GM21723 (cell line): ENCODE measurements at regions not wholly inside any gene's neighbourhood (a gene's known extent, or its start where the extent isn't known, plus 50 kb on each side); places are given as distances from the start of the nearest gene placed in this dataset.
"Not testable (repeated sequence)": the region's sequence is repeated elsewhere in the genome, so short reads cannot be mapped to it uniquely, and the experiment has no call there.

Experiments
- ATAC-seq: cut with Tn5 transposase; IDR thresholded peaks from one replicate; pipeline ENCODE4 v1.9.1; 2021; ENCODE audit warnings: mild to moderate bottlenecking, moderate library complexity; ENCODE audit not compliant: unreplicated experiment

DNA sequence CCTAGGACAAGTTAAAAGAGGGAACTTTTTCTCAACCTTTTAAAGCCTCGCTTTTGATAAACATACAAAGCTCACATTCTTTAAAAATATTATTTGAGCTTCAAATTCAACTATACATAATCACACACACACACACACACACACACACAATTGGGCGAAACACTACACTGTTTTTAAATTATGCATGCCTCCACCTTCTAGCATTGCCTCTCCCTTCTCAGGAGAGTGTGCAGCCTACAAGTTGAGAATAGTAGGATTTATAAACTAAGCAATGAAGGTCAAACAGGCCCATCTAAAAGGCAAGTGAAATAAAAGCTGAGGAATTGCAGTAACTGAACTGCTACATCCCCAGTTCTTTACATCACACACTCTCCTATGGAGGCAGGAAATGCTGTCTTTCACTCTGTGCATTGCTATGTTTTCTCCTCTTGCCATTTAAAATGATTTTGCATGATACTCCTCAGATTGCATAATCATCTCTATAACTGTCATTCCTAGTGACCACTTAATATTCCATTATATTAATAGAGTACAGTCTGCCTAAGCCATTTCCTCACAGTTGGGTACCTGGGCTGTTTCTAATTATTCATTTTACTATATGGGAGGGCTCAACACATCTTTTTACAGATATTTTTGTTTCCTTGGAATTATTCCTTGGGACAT lies 92.5 kb upstream of the KCNE2 start:
- no peak for ATAC-seq

DNA sequence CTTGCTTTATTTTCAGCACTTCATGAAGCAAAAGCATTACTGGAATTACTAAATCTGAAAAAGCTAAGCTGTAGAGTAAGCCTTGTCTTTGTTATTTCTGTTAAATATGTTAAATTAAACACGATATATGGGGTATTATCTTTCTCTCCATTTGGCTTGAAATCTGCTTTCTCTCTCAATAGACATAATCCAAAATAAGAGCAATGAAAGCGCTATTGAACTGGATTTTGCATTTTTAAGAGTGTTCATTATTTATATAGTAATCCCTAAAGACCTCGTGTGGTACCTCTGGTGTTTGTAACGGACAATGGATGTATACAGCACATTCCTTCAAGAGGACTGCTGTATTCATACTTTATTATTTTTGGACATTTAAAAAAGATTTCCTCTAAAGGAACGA lies 91.5 kb upstream of the KCNE2 start:
- ATAC-seq = no peak

DNA sequence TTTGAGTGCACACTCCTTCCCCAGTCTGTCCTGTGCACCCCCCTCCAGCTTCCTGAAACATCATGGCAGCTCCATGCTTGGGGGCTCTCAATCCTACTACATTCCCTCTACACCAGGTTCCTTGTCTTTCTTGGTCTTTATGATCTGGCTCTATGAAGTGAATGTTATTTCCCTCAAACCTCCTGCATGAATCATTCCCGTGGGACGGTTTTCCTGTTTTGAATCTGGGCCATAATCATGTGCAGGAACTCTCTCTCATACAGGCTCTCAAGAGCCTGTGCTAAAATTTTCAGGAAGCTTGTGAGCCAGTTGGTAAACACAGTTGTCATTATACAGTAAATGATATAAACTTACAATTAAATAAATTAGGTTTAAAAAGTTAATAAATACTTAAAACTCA lies 89.8 kb upstream of the KCNE2 start:
- ATAC-seq = no peak

DNA sequence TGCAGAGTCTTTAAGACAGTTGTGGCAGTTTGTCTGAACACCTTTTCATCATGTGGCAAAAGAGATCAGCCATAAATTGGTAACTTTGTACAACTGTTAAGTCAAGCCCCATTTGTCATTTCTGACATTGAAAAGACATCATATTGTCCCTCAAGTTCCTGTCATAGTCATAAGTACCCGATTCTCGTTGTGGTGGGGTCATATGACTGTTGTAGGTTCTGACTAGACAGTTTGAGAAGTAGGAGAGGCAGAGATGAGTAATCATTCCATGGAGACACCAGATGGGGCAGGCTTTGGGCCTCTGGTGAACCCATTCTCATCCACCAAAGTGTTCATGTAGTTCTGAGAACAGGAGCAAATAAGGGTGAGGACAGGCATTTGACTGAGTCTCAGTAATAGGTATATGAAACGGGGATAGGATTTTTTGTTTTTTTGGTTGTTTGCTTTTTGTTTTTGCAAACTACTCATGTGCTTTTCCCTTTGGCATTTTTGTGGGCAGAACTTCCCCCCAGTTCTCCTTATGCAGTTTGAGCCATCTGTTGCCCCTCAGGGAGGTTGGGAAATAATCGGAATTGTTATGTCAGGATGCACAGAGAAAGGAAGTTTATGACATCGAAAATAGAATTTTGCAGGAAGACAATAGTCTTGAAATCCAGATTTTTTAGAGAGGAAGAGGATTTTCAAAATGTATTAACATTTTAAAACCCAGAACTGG lies 86.9 kb upstream of the KCNE2 start:
- peak; percentile 71 for ATAC-seq

DNA sequence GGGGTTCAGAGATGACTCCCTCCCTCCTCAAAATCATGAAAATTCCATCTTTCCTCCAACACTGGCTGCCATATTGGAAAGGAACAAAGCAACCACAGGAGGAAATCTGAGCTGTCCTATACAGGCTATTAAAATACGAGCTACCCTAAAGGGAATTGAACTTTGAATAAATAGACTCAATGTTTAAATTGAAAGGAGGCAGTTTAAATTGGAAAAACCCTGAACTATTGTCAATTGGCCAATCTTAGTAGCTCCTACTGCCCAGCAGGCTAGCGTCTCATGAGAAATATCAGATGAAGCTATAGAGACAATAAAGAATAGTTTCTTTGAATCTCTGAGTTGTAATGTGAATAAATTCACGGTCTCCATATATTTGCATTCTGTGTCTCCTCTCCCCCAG lies 85.4 kb upstream of the KCNE2 start:
- no peak for ATAC-seq

DNA sequence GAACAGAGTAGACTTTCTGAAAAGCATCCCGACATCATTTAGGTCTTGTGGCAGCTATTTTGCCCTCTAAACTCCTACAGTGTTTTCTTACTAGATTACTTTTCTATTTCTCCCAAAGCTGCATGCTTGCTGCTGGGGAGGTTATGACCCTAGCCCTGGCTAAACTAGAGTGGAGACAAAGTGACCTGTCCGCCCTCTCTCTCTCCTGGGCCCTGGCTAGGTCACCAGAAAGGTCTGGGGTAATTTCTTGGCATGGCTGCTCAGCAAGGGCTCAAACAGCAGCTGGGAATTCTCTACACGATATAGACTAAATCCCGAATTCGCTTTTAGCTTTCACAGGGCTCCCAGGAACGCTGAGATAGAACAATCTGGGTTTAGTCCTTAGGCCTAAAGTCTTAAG lies 84.5 kb upstream of the KCNE2 start:
- no peak for ATAC-seq

DNA sequence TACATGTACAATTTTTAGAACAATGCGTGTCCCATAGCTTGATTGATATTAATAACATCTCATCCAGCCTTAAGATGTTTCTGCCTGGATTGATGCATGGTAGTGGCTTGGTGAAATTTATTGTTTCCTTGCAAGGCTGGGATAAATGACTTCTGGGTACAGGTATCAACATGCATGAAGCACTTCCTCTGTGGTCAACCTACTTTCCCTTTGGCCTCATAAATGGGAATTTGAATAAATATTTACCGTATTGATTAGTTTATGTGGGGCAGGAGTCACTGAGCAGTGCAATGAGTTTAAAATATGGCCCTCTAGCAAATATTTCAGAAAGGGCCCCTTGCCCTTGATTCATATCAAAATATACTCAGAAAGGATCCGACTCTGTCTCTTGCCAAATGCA lies 83.9 kb upstream of the KCNE2 start:
- no peak for ATAC-seq

DNA sequence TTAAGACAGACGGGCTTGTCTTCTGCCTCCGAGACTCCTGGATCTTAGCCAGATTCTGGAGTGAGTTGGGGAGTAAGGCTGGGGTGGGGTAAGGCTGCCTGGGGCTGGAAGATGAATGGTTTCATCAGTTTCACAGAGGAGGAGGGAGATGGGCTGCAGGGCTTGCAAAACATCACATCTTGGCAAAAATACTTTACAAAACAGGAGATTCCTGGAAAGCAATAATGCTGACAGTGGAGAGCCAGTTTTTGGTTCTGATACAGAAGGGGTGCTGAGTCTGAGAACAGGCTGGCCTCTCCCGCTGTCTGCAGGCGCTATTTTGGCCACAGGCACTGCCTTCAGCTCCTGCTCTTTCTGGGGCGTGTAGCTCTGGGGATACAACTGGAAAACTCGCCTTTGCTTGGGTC lies 83.4 kb upstream of the KCNE2 start:
- ATAC-seq = no peak

DNA sequence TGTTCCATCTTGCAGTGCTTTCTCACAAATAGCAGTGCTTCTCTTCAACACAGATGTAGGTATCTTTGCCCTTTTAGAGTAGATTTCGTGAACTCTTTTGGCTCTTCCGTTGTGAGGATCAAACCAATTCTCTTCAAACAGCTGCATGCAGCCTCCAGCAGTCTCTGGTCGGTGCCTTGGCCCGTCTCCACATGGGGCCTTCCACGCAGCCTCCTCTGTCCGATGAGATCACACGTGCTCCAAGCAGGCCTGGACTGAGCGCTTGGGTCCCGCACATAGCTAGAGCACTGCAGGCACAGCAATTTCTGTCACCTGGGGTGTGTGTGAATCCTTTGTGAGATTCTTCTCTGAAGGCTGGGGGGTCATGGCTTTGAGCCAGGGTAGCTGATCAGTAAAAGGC lies 82.8 kb upstream of the KCNE2 start:
- no peak for ATAC-seq

DNA sequence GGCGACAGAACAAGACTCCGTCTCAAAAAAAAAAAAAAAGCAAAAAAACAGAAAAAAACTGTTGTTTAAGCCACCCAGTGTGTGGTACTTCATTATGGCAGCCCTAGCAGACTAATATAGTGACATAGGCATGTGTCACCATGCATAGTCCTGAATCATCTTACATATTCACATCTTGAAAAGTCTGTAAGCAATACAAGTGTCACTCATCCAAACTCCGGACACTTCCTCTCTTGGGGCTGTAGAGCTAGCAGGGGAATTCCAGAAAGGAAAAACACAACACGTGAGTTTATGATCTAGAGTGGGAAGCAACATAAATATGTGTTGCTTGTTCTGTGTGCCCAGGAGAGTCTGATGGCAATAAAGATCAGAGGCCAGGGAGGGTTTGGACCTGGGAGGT lies 81.6 kb upstream of the KCNE2 start:
- no peak for ATAC-seq

DNA sequence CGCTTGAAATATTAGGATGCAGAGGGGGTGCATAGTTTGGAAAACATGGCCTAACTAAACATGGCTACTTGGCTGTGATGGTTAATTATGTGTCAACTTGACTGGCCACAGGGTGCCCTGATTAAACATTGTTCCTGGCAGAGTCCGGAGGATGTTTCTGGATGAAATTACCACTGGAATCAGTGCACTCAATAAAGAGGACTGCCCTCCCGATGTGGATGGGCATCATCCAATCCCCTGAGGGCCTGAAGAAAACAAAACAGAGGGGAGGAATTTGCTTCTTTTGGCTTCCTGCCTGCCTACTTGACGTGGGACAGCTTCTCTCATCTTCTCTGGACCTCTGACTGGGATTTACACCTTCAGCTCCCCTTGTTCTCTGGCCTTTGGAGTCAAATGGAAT lies 79.1 kb upstream of the KCNE2 start:
- no peak for ATAC-seq

DNA sequence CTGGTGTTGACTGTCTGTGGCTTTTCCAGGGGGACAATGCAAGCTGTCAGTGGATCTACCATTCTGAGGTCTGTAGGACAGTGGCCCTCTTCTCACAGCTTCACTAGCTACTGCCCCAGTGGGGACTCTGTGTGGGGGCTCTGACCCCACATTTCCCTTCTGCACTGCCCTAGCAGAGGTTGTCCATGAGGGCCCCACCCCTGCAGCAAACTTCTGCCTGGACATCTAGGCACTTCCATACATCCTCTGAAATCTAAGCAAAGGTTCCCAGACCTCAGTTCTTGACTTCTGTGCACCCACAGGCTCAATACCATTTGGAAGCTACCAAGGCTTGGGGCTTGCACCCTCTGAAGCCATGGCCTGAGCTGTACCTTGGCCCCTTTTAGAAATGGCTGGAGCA lies 75.8 kb upstream of the KCNE2 start:
- not testable (repeated sequence) for ATAC-seq

DNA sequence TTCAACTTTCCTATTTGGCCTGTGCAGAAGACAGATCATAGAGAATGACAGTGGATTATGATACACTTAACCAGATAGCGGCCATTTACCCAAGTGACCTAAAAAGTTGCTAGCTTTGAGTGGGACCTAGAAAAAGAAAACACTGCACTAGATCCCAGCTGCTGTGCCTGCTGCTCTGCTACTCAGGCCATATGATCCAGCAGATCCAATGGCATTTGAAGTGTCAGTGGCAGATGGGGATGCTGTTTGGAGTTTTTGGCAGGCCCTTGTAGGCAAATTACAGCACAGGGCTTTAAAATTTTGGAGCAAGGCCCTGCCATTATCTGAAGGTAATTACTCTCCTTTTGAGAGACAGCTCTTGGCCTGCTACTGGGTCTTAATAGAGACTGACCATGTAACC lies 74.0 kb upstream of the KCNE2 start:
- ATAC-seq = no peak

DNA sequence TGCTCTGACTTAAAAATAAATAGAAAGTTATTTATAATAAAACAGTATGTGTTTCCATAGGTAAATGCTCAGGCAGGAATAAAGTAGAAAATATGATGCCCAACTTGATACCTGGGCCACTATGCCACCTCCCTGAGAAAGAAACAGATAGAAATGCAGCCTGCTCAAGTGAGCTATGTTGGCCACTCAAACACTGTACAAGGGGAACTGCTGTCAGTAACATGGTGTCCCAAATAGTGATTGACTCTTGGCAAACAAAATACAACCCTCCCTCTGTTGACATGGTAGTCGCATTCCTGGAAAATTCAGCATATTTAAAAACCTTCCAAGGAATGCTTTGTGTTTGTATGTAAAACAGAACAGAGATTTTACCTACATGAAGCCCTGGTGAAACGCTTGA lies 66.9 kb upstream of the KCNE2 start:
- ATAC-seq = no peak

DNA sequence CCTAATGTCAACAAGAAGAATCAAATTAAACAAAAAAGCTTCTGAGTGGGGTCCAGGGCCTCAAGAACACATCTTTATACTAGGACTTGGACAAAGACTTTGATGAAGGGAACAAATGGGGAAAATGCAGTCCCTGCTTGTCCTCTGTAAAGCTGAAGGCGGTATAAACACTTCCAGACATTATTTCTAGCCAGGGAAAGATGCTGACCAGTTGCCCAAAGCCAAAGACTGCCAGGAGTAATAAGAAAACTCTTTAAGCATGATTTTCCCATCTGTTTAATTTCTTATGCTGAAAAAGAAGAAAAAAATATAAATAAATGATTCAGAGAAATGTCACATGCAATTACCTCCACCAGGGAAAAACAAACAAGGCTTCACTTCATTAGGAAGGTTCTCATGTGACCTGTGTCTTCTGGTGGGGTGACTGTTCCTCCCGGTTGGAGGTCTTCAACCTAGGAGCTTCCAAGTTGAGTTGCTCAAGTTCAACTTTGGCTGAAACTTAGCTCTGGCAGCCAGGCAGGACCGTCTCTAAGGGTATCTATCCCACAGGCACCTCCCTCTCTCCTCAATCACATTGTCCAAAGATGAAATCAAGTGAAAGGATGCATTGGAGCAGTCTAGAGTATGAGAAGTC lies 65.2 kb upstream of the KCNE2 start:
- no peak for ATAC-seq

DNA sequence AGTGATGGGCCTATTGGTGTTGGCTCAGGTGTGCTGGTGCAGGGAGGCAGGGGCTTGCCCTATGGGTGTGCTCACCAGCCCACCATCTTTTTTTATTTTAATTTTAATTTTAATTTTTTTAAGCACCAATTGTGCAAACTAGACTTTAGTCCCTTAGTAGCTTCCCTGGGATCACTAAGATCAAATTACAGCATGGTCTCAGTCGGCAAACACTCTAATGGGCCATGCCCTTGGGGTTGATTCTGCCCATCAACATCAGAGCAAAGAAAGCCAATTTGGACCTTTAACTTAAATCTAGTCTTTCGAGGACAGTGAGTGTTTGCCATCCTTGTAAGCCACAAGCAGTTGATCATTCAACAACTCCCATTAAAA lies 64.7 kb upstream of the KCNE2 start:
- ATAC-seq = no peak

DNA sequence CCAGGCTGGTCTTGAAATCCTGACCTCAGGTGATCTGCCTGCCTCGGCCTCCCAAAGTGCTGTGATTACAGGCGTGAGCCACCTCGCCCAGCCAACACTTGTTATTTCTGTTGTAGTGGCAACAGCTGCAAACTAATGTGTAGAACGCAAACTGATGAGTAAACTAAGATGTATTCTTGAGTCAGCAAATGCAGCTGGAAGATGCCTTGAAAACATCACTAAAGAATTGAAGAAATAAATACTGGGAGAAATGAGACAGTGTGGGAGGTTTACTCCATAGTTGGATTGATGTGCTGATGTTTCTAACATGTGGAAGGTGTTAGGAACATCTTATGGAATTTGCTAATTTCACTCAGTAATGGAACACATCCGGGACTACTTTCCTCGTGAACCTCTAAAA lies 61.3 kb upstream of the KCNE2 start:
- ATAC-seq = no peak

DNA sequence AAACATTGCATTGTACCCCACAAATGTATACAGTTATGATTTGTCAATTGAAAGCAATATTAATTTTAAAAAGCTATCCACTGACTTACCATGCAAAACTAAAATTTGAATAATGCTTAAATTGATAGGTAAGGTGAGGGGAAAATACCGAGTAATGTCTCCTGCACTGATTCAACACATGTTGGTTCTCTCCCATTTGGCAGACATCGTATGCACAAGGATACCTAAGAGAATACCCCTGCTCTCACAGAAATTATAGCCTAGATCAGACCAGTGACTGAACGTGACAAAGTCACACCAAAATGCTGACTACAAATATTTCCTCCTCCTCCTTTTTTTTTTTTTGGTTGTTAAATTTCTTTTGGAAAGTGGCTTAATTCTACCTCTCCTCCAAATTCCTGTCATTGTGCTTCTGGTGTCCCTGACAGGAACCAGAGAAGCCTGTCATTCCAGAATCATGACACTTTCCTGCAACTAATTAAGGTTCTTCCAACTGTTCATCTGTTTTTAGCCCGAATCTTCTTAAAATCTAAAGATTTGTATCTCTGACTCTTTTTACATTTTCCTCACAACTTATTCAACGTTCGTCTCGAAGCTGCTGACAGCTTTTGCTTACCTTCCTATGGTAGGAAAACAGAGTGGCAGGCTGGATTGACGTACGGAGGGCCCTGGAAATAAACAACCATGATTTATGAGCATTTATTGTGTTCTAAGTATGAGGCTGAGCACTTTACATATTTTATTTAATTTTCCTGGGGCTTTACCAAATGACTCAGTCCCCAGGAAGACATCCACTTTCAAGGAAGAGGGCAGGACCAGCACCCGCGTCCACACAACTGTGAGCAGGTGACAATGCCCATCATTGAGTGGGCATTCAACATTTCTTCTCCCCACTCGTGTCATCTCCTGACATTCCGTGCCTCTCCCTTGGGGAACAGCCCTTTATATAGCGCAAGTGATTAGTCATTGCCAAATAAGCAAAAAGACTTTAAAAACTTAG lies 57.9 kb upstream of the KCNE2 start:
- ATAC-seq = no peak

DNA sequence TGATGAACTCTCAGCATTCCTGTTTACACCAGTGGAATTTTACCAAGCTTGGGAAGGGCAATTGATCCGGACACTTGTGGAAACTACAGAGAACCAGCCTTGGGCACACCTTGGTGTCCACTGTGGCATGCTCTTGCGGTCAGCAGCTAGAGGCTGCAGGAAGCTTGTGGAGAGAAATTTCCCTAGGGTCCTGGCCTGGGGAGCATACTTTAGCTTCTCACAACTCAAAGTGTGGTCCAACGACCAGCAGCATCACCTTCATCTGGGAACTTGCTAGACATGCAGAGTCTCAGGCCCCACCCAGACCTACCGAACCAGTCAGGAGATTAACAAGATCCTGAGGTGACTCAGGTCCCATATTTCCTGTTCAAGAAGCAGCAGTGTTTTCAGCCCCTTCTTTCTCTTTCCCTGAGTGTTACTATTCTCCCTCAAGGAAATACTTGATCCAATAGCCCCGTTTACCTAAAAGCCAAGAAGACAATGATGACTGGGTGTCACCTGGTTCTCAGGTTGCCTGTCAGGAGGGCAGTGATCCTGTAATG lies 55.7 kb upstream of the KCNE2 start:
- ATAC-seq = no peak

DNA sequence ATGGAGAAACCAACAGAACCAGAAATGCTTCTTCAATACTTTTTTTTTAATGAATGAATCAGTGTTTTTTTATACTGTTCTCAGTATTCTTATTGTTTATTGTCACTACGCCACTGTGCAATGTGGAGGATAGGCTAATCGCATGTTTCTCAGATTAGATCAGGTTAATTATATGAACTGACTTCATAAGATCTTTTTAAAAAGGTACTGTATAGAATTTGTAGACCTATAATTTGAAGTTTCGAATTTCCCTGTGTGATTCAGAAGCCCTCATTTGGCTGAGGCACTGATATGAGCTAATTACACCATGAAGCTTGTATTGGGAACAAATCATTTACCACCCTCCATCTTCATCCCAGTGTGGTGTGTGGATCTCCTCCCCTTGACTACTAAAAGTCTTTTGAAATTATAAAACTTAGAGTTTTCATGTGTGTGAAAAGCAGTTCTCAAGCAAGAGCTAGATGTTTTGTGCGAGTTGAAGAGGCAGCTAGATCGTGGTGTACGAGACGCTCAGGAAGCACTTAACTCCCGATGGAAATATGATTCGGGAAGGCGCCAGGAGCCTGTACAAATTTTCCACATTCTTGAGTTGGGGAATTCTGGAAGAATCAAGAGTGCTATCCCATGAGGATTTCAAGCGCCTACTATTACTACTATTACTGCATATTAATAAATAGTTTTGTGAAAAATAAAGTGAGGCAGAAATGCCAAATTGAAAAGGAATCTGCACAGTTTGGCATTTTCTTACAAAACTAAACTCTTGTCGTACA lies 52.1 kb upstream of the KCNE2 start:
- ATAC-seq = no peak
